C4-2B (cell line): ENCODE measurements at regions not wholly inside any gene's neighbourhood (a gene's known extent, or its start where the extent isn't known, plus 50 kb on each side); places are given as distances from the start of the nearest gene placed in this dataset.

Experiments
- H3K27ac ChIP-seq: fragments of 450-650 bp; 2 replicates; pipeline ENCODE4 v1.5.1; 2017
- CTCF ChIP-seq: fragments of 450-650 bp; conservative IDR thresholded peaks from 2 replicates; pipeline ENCODE4 v1.5.1; 2017; ENCODE audit warnings: mild to moderate bottlenecking
- ZFX ChIP-seq: fragments of 450-650 bp; IDR thresholded peaks from 2 replicates; pipeline ENCODE4 v1.6.1; 2017

GRCh38 chr15:97189162-97189780 lies 771.2 kb upstream of the ARRDC4 start:
- TF ChIP-seq CTCF (no peak), ZFX (no peak)
- no peak overlapping the region for H3K27ac ChIP-seq

GRCh38 chr15:97194750-97195149 lies 765.8 kb upstream of the ARRDC4 start:
- no peak for TF ChIP-seq ZFX
- TF ChIP-seq CTCF: no peak

DNA sequence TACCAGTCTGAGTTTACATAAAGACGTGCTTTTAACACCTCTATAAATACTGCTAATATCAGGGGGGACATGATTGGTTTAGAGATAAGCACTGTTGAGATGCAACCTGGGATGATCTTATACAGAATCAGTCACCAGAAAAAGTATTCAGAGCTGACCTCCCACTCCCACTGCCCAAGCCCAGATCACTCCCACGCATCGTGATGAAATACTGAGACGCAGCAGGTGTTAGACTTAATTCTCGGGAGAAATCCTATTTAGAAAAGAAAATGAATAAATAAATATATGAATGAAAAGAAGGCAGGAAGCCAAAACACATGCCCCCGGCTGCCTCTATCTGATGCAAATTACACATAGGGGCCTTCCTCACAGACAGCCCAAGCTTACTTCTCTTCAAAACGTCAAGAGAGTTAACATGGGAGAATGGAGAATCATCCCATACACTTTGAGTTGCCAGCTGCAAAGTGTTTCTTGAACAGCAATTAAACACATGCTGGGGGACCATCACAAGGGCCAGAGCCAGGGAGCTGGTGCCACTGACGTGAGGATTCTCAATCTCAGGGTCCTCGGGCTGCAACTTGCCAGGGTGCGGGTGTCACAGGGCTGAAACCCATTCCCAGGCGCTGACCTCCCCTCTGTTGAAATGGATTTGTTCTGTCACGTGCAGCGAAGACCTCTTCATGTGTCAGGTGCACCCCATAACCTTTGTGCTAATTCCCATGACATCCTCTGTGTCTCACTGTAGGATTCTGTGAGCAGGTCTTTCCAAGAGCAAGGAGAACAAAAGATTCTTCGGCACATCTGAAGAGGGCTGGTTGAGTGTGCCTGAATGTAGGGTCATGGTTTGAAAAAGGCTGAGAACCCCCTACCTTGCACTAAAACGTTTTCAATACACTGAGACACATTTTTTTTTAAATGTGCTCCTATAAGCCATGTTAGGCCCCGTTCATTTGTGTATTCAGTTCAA lies 764.2 kb upstream of the ARRDC4 start:
- no peak overlapping the region for H3K27ac ChIP-seq
- TF ChIP-seq CTCF (no peak), ZFX (no peak)

More at GRCh38 chr15:97194750-97195149, 765.8 kb upstream of the ARRDC4 start:
- no peak overlapping the region for H3K27ac ChIP-seq

DNA sequence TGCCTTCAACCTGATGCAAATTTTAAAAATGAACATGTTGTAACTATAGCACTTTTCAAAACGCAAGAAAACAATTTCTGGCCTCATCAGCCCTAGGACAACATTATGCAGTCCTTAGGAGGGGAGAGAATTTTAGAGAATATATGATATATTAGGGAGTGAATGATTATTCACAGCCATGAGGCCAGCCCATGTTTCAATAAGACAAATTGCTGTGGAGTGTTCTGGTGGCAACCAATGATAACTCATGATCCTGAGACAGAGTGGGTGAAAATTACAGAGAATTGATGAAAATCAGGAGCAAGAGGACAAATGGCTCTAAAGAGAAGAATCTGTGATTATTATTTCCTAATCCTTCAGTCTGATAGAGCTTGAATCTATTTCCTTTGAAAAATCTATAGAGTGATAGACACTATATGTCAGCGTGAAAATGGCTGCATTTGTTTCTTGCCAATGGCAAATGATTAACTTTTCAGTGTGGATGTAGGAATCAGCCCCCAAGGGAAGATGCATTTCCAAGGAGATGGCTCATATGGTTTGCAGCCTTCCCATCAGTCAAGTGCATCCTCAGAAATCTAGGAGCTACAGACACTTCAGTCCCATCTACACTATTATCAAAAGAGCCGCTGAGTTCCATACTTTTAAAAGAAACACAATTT lies 761.0 kb upstream of the ARRDC4 start:
- no peak overlapping the region for H3K27ac ChIP-seq
- TF ChIP-seq CTCF (no peak), ZFX (no peak)

DNA sequence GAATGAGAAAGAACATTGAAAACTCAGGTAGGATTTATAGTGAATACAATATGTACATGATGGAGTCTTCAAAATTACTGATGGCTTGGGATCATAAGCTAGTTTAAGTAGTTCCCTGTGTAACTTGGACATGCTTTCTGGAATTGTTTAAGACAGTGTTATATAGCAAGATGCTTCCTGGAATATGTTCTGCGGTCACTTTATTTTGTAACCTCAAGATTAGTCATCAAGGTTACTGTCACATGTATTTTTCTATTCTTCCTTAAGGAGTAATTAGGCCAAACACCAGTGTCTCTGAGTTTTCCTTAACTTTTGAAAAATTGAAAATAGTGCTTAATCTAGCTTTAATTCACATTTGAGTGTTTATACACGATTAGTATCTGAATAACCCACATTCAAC lies 760.3 kb upstream of the ARRDC4 start:
- H3K27ac ChIP-seq: no peak overlapping the region
- no peak for TF ChIP-seq ZFX
- no peak for TF ChIP-seq CTCF

- TF ChIP-seq CTCF (no peak), ZFX (no peak)
- H3K27ac ChIP-seq: no peak overlapping the region
These were observed 750.2 kb upstream of the ARRDC4 start for GRCh38 chr15:97210277-97210676.

DNA sequence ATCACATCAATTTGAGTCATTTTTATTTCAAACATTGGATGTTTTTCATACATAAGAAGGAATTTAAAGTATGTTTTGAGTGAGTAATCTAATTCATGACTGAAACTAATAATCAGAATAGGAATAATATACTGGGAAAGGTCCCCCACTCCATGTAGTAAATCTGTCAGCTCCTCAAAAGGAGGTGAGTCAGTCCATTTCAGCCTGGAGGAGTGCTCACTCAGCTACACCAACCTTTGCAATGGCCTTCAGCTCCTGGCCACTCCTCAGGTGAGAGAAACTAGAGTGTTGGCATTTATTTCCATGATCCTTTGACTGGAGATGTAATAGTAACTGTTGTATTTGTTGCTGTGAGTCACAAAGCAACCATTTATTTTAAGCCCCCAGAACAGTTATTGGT lies 744.9 kb upstream of the ARRDC4 start:
- H3K27ac ChIP-seq: no peak overlapping the region
- TF ChIP-seq CTCF: no peak
- TF ChIP-seq ZFX: no peak
